Ammon's horn (tissue), 1 donor: ENCODE measurements at regions not wholly inside any gene's neighbourhood (a gene's known extent, or its start where the extent isn't known, plus 50 kb on each side); places are given as distances from the start of the nearest gene placed in this dataset.
"Not testable (repeated sequence)": the region's sequence is repeated elsewhere in the genome, so short reads cannot be mapped to it uniquely, and the experiment has no call there.

Experiments
- DNase-seq: peaks from one replicate; pipeline ENCODE4 v3.0.0-alpha.2; 2016; ENCODE audit warnings: low spot score

- DNase-seq, result no peak
Observed at GRCh38 chr3:36077320-36077719, 303.0 kb upstream of the STAC start.

GRCh38 chr3:36082958-36083357, 297.3 kb upstream of the STAC start:
- DNase-seq, result not testable (repeated sequence)

- DNase-seq, result peak; percentile 18
Observed at GRCh38 chr3:36095238-36095637, 285.1 kb upstream of the STAC start.

- no peak for DNase-seq
Observed at GRCh38 chr3:36097209-36097608, 283.1 kb upstream of the STAC start.

- DNase-seq, result no peak
Observed at GRCh38 chr3:36114353-36114752, 266.0 kb upstream of the STAC start.

GRCh38 chr3:36124118-36124796, 256.0 kb upstream of the STAC start:
- DNase-seq, result no peak

- DNase-seq, result no peak
Observed at GRCh38 chr3:36132214-36132613, 248.1 kb upstream of the STAC start.

- DNase-seq, result no peak
Observed at GRCh38 chr3:36135863-36136262, 244.4 kb upstream of the STAC start.

- DNase-seq, result no peak
Observed at GRCh38 chr3:36142746-36143145, 237.6 kb upstream of the STAC start.

GRCh38 chr3:36146404-36146803, 233.9 kb upstream of the STAC start:
- no peak for DNase-seq

GRCh38 chr3:36147934-36148558, 232.3 kb upstream of the STAC start:
- DNase-seq, result no peak

GRCh38 chr3:36149447-36149865, 230.8 kb upstream of the STAC start:
- DNase-seq, result no peak

- no peak for DNase-seq
Observed at GRCh38 chr3:36155515-36155914, 224.8 kb upstream of the STAC start.

- no peak for DNase-seq
Observed at GRCh38 chr3:36164400-36164799, 215.9 kb upstream of the STAC start.

GRCh38 chr3:36165509-36166290, 214.6 kb upstream of the STAC start:
- DNase-seq, result no peak

- no peak for DNase-seq
Observed at GRCh38 chr3:36166477-36166876, 213.8 kb upstream of the STAC start.

GRCh38 chr3:36172699-36173098, 207.6 kb upstream of the STAC start:
- DNase-seq, result no peak

GRCh38 chr3:36175113-36175812, 205.0 kb upstream of the STAC start:
- DNase-seq, result no peak

GRCh38 chr3:36175916-36176461, 204.3 kb upstream of the STAC start:
- peak; percentile 7 for DNase-seq

- no peak for DNase-seq
Observed at GRCh38 chr3:36178018-36178417, 202.3 kb upstream of the STAC start.

- no peak for DNase-seq
Observed at GRCh38 chr3:36182024-36182423, 198.3 kb upstream of the STAC start.

- DNase-seq, result not testable (repeated sequence)
Observed at GRCh38 chr3:36187197-36187596, 193.1 kb upstream of the STAC start.
